ENCODE measurements at regions not wholly inside any gene's neighbourhood (a gene's known extent, or its start where the extent isn't known, plus 50 kb on each side); places are given as distances from the start of the nearest gene placed in this dataset.

- no peak for DNase-seq
These were observed 66.2 kb upstream of the ZNF462 start for GRCh38 chr9:106796771-106797170.

DNA sequence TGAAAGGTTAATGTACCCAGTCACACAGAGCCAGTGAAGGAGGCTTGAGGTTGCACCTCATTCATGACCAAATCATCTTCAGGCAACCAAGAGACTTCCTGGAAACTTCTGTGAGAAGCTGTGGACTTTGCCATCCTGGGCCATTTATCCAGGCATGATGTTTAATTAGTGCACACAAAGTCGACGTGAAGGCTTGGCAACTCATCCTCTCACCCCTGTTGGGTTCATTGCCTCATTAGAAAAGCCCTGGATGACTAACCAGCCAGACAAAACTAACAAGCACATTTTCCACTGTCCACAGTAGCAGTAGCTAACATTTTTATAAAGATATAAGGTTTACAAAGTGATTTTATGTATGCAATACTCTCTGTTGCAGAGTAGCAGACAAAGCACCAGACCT, 65.7 kb upstream of the ZNF462 start:
- no peak for DNase-seq

- DNase-seq: no peak
These were observed 64.8 kb upstream of the ZNF462 start for GRCh38 chr9:106798016-106798799.

- no peak for DNase-seq
These were observed 63.8 kb upstream of the ZNF462 start for GRCh38 chr9:106799152-106799551.

GRCh38 chr9:106800701-106801270, 62.2 kb upstream of the ZNF462 start:
- no peak for DNase-seq

GRCh38 chr9:106801816-106802215, 61.1 kb upstream of the ZNF462 start:
- no peak for DNase-seq

Data from DMS79 treated with DMSO at 0.1 percent for 48 hours (cell line).